HUDEP-2 (cell line): ENCODE measurements at regions not wholly inside any gene's neighbourhood (a gene's known extent, or its start where the extent isn't known, plus 50 kb on each side); places are given as distances from the start of the nearest gene placed in this dataset.

ENCODE experiments used
- DNase-seq, 76 experiments: peaks; one replicate each; lab custom pipeline; 2025; ENCODE audit not compliant: unreplicated experiment in 76 of 76; lab: John Stamatoyannopoulos, UW

- DNase-seq = no peak
Observed at GRCh38 chr9:28662675-28663074, 1089.4 kb upstream of the C9orf72 start.

- no peak for DNase-seq
Observed at GRCh38 chr9:28668158-28668557, 1094.9 kb upstream of the C9orf72 start.

GRCh38 chr9:28671000-28671399 lies 1097.7 kb upstream of the C9orf72 start:
- DNase-seq = no peak

- peak in 1 of 76 experiments; percentile 11 for DNase-seq
Observed at GRCh38 chr9:28678097-28678496, 1104.8 kb upstream of the C9orf72 start.

GRCh38 chr9:28688172-28688571 lies 1114.9 kb upstream of the C9orf72 start:
- no peak for DNase-seq

- DNase-seq = no peak
Observed at GRCh38 chr9:28692012-28692411, 1118.7 kb upstream of the C9orf72 start.

GRCh38 chr9:28696960-28697359 lies 1123.7 kb upstream of the C9orf72 start:
- no peak for DNase-seq

- no peak for DNase-seq
Observed at GRCh38 chr9:28699632-28700031, 1126.4 kb upstream of the C9orf72 start.

GRCh38 chr9:28707616-28708015 lies 1134.3 kb upstream of the C9orf72 start:
- peak in 1 of 76 experiments; percentile 2 for DNase-seq

- no peak for DNase-seq
Observed at GRCh38 chr9:28714188-28714587, 1140.9 kb upstream of the C9orf72 start.

- no peak for DNase-seq
Observed at GRCh38 chr9:28718226-28718625, 1144.9 kb upstream of the C9orf72 start.

GRCh38 chr9:28720746-28721145 lies 1147.5 kb upstream of the C9orf72 start:
- no peak for DNase-seq

GRCh38 chr9:28730111-28730510 lies 1156.8 kb upstream of the C9orf72 start:
- DNase-seq = no peak

GRCh38 chr9:28735738-28736342 lies 1162.6 kb upstream of the C9orf72 start:
- DNase-seq = no peak

- no peak for DNase-seq
Observed at GRCh38 chr9:28741459-28741858, 1168.2 kb upstream of the C9orf72 start.

- no peak for DNase-seq
Observed at GRCh38 chr9:28747351-28747985, 1174.2 kb upstream of the C9orf72 start.

- no peak for DNase-seq
Observed at GRCh38 chr9:28750136-28750535, 1176.9 kb upstream of the C9orf72 start.

- DNase-seq = no peak
Observed at GRCh38 chr9:28758341-28758740, 1185.1 kb upstream of the C9orf72 start.

GRCh38 chr9:28758971-28759370 lies 1185.7 kb upstream of the C9orf72 start:
- no peak for DNase-seq

GRCh38 chr9:28762167-28762566 lies 1188.9 kb upstream of the C9orf72 start:
- DNase-seq = peak in 1 of 76 experiments; percentile 9

GRCh38 chr9:28764532-28764931 lies 1191.3 kb upstream of the C9orf72 start:
- DNase-seq = no peak

- DNase-seq = no peak
Observed at GRCh38 chr9:28770226-28770625, 1196.9 kb upstream of the C9orf72 start.

GRCh38 chr9:28770827-28771226 lies 1197.5 kb upstream of the C9orf72 start:
- DNase-seq = no peak
